HG02938 (cell line): ENCODE measurements at regions not wholly inside any gene's neighbourhood (a gene's known extent, or its start where the extent isn't known, plus 50 kb on each side); places are given as distances from the start of the nearest gene placed in this dataset.

ENCODE experiments used
- ATAC-seq: cut with Tn5 transposase; IDR thresholded peaks from one replicate; pipeline ENCODE4 v1.9.1; 2021; ENCODE audit warnings: mild to moderate bottlenecking, moderate library complexity; ENCODE audit not compliant: unreplicated experiment

DNA sequence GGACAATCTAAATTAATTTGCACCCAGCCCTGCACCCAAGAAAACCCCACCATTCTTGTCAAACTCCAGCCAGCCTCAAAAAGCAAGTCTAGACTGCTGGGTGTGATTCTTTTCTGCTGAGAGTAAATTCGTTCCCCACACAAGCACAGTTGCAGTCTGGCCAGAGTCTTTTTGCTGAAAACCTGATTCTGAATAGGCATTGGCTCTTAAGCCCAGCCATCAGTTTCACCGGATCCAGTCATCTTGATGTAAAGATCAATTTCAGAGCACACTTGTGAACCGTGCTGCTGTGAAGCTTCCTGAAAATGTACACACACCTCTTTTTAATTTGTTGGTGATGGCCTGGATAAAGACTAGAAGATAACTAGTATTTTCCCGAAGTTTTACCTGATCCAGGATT is 159.4 kb upstream of the GGTLC1 start:
- ATAC-seq: no peak

DNA sequence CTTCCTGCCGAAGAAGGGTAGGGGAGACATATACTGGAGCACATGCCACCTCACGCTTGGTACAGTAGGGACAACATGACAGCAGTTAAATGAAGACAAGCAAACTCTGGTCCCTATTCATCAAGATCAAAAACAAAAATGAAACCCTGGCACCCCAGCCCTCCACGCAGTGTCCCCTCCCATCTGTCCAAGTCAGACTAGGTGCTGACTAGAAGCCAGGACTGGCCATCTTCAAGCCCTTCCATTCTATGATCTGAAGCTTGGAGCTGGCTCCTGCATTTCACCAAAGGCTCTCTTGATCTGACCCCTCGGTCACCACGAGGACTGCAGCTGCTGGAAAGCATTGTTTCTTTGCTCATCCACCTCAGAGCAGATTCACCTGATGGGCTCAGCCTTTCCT is 158.9 kb upstream of the GGTLC1 start:
- no peak for ATAC-seq

DNA sequence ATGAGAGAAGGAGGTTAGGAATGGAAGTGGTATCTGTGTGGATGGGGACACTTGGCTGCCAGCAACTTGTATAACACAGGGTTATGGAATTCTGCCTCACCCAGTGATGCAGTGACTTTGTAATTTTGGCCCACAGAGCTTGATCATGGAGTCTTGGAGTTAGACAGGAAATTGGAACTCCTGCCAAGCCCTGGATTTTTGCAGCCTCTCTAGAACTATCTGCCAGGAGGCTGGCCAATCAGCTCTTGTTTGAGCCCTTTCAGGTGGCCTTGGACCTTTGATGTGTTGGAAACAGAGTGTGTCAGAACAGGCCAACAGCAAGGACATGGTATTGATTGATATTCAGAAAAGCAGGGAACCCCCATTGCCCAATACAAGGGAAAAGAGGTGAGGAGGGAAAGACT is 157.7 kb upstream of the GGTLC1 start:
- ATAC-seq: no peak

DNA sequence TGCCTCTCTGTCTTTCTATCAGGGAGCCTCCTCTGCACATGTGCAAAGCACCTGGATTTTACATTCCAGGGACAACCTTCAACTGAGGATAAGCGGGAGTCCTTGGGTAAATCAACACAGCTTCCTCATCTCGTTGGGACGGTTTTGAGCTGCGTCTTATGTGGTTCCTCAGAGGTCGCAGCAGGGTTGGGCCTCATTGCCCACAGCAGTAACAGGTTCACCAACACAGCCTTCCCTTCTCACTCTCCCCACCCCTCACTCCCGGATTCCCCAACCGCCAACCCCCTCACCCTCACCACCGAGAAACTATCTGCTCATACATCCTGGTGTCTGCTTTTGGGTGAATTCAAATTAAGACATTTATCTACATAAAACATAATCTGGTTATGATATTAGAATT is 155.8 kb upstream of the GGTLC1 start:
- ATAC-seq: no peak

DNA sequence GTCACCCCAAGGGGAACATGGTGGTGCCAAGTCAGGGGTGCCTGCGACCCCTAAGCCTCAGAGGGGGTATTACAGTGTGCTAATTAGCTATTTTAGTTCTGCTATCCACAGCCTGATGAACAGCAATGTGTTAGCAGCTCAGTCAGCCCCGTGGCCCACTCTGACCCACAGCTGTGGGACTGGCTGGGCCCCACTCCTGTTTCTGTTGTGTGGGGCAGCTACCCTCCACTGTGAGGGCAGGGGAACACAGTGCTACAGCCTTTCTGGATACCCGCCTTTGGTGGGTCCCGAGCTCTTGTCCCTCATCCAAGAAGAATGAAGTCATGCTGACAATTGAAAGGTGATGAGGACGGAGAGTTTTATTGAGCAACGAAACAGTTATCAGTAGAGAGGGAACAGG is 152.5 kb upstream of the GGTLC1 start:
- no peak for ATAC-seq

DNA sequence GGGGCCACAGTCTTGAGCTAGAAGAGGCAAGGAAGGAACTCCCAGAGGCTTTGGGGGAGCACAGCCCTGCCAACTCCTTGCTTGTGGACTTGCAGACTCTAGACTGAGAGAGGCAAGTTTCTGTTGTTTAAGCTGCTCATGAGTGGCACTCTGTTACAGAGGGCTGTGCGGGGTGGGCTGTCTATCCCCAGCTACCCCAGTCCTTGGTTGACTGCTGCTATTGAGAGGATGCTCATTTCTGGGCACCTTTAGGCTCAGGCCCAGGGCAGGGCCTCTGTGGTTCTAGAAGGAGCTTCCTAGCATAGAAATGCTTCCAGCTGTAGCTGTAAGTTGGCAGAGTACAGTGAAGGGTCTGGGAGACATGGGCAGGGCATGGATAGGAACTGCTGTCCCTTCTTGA is 151.3 kb upstream of the GGTLC1 start:
- no peak for ATAC-seq

DNA sequence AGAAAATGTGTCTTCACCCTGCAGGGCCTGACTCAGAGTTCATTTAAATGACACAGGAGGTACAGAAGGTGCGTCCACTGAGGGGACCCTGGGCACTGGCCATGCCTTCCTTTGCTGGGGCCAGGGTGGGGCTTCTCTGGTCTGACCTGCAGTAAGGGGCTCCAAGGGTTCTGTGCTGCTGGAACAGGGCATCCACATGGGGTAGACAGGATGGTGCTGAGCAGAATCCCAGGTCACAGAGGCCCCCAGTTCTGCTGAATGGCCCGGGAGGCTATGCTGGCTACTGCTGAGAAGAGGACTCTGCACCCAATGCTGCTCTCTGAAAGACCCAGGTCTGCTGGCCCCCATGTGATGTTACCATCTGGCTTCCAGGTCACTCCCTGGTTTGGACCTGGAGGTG is 150.4 kb upstream of the GGTLC1 start:
- ATAC-seq: no peak

DNA sequence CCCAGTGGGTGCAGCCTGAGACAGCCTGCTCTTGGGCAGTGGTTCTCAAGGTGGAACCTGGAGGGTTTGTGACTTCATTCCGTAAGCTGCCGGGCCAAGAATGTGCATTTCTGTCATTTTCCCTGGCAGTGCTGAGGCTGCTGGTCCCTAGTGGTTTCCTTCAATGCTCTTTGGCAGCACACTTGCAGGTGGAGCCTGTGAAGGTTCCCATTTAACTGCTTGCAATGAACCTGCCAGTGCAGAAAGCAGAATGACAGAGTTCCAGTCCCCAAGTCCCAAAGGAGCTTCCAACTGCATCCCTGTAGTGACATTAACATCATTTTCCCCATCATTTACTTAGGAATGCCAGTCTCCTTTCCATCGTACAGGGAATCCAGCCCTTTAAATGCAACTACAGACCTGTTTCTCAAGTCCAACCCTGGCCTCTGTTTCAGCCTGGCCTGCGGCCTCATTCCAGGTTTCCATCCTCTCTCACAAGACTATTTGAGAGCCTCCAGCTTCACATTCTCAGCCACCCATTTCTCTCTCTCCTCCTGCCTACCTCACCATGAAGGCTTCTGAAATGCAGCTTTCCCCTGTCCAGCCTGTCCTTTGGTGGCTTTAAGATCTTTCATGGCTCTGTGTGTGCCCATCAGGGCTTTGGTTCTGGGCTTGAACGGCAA is 149.7 kb upstream of the GGTLC1 start:
- no peak for ATAC-seq

DNA sequence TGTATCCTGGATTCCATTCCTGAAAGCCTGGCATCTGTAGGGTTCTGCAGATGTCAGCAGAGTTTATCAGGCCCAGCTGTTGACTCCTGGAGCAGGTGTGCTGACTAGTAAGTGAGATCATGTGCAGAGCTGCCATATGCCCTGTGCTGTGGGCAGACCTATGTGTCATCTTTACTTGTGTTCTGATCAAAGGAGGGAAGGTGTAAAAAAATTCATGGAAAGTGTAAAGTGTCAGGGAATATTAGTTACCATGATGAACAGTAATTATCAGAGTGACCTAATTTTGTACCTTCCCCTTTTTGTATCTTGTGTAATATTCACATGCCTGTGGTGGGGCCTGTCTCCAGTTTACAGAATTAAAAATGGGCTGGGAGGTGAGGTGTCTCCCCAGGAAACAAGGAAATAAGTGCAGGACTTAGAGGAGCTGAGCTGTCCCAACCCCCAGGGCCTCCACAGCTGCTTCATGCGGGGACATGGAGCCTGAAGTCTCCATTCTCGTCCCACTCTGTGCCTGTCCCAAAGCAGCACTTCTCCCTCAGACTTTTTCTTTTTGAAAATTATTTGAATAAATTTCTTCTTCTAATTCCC is 148.2 kb upstream of the GGTLC1 start:
- no peak for ATAC-seq

DNA sequence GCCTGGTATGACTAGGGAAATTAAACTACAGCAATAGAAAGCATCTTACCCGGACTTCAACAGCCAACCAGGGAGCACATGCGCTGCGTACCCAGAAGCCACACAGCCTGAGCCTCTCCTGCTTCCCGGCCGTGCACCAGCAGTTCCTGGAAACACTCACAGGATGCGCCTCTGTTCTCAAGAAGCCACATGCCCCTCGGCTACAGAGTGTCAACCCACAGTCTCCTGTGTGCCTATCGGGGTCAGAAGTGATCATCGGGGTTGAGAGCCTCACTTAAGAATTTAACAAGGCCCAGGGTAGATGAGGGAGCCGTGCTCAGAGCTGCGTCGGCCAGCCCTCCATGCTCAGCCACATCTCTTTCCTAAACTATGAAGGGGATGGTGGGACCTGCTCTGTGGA is 147.2 kb upstream of the GGTLC1 start:
- no peak for ATAC-seq

DNA sequence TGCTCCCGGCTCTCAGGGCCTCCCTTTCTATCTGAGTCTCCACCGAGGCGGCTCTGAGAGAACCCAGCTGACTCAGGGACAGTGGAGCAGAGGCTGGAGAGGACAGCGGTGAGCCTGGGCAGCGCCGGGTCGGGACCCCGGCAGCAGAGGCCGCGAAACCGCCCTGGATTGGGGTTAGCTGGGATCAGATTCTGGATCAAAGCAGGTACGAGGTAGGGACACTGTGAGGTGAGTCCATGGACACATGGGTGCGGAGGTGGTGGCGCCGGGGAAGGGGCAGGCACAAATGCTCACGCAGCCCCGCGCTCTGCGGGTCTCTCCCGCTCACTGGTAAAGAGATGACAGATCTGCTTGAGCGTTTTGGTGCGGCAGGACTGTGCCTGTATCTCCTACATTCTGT is 146.4 kb upstream of the GGTLC1 start:
- no peak for ATAC-seq

DNA sequence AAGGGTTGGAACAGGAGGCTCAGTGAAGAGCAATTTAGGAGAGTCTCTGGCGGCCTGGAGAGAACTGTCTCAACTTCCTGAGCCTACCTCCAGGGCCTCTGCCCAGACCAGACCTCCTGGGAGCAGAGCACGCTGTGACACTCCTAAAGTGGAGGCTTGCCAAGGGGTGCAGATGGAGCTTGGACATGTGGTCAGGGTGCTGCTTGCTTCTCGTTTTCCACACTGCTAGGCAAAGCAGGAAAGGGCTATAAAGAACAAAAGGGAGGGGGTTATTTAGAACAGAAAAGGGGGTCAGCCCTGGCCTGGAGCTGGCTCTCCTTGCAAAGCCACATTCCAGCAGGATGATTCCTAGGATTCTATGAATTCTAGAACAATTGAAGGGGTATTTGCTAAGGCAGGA is 145.7 kb upstream of the GGTLC1 start:
- no peak for ATAC-seq

DNA sequence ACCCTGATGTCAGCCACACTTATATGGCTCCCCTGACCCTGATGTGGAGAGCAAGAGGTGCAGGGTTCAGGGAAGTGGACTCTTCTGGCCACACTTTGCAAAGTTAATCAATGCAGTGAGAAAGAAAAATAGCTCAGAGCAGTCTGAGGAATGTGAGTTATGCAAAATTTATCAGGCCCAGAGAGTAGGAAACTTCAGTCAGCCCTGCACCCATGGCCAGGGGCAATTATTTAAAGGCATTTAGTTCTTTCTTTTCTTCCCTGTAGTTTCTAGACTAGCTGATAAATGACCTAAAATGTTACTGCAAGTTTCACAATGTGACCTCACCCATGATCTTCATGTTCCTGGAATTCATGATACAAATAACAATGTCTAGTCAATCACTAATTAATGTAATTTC is 143.7 kb upstream of the GGTLC1 start:
- no peak for ATAC-seq

DNA sequence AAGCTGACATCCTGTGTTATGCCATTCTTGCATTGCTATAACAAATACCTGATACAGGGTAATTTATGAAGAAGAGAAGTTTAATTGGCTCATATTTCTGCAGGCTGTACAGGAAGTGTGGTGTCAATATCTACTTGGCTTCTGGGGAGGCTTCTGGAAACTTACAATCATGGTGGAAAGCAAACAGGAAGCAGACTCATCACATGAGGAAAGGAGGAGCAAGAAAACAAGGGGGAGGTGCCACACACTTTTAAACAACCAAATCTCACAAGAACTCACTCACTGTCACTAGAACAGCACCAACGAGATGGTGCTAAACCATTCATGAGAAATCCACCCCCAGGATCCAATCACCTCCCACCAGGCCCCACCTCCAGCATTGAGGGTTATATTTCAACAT is 143.1 kb upstream of the GGTLC1 start:
- no peak for ATAC-seq

DNA sequence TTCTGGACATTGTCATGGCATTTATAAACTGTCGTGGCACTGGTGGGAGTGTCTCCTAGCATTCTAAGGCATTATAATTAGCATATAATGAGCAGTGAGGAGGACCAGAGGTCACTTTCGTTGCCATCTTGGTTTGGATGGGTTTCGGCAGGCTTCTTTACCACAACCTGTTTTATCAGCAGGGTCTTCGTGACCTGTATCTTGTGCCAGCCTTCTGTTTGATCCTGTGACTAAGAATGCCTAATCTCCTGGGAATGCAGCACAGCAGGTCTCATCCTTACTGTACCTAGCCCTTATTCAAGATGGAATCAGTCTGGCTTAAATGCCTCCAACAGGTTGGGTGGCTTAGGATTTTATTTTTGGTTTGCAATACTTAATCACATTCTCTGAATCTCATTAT is 142.7 kb upstream of the GGTLC1 start:
- no peak for ATAC-seq

DNA sequence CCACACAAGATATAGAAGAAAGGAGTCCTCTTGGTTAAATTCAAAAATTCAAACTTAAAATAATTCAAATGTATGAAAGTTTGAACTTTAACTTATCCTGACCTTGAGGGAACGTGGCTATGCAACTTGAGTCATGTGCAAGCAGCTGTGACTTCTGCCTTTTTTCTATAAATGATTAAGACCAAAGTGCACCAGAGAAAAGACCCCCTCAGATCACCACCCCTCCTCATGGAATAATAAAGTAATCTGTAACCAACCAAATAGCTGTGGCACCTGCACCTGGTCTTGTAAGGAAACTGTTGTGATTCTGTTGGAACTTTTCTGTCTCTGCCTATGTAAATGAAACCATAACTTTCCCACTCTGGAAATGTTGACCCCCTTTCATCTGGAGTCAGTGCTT is 141.1 kb upstream of the GGTLC1 start:
- ATAC-seq: no peak

DNA sequence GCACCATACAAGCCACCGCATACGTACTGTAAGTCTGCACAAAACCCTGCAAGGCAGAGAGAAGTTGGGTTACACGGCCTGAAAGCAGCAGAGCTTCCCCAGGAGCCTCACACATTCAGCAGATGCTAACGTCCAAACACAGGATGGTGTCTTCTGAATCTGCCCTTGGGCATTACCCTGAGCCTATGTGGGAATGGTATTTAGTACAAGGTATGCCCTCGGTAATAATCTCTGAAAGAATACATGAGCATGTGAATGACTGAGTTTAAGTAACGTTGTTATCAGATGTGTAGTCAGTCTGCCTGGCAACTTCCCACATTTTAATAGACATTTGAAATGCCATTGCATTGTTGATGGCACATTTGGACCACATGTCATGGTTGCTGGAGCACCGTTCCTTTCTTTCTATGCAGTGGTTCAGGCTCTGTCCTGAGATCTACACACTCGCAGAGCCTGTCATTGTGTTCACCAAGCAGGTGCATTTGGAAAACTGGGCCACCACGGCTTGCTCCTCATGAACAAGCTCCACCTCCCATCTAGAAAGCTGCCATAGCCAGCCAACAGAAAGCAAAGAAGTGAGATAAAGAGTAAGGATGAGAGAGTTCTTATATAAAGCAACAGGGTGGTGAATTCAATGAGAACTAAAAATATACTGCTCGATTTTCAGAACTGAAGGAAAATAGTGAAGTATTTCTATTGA is 136.5 kb upstream of the GGTLC1 start:
- no peak for ATAC-seq

DNA sequence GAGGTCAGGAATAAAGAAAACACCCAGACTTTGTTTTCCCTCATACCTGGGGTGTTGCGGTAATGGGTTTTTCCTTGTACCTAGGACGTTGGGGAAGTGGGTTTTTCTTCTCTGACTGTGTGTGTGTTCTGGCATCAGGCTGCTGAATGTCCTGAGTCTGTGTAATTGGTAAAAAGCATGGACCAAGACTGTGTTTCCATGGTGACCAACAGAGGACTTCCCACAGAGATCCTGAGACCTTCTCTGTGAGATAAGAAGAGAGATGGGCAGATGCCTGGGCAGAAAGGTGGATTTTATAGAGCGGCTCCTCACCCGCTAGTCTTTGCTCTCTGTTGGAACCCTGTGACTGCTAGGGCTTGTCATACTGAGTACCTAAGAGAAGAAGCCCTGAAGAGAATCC is 135.4 kb upstream of the GGTLC1 start:
- ATAC-seq: no peak

DNA sequence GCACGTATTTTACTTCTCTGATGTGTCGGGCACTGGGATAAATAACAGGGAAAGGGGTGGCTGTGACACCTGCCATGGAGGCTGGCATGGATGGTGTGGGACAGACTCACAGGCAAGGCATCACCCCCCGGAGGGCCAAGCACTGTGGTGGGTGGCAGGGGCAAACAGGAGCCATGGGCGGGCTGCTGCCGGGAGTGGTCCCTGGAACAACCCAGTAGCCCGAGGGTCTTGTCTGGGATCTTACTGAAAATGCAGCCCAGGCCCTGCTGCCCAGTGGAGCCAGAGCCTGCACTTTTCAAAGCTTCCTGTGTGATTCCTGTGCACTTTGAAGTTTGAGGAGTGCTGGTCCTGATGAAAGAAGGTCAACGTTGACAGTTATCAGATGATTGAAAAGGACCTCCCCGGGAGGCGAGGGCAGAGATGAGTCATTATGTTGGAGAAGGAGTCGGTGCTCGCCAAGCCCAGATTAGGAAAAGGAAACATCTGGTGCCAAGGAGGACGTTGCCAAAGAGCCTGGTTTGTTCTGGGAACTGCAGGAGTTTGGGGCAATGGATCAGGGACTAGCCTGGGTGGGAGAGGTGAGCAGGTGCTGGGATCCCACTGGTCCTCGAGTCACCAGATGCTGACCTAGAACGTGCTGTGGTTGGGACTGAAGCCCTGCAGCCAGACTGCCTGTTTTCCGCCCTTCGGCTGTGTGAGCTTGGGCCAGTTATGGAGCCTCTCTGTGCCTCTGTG is 130.0 kb upstream of the GGTLC1 start:
- ATAC-seq: no peak

DNA sequence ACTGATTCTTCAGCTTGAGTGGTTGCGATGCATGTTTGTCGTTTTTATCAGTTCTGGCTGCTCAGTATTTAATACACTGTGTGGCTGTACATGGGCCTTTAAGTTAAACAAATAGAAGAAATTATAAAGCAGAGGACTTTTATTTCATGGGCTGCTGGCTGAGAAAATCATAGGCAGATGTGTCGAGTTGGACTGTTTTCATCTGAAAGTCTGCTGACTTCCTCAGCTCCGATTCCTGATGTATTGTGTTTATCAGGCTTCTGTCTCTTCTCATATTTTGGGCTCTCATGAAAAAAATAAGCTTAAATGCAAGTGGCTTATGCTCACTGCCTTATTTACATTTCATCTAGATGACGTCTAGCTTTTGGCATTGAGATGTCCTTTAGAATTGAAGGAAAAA is 129.5 kb upstream of the GGTLC1 start:
- no peak for ATAC-seq

DNA sequence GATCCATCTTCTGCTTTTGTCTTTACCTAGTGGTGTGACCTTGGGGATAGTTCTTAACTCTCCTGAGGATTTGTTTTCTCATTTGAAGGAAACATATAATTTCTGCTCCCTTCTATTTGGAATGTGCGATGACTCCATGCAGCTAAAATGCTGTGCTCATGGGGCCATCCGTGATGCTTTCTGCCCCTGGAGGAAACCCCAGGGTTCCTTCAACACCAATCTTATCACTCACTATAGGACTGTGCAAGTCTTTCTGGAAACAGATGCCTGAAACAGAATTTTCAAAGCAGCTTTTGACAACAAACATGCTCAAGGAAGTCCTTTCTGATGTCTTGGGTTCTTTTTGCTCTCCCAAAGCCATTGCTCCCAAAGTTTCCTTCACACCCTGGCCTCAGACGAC is 128.8 kb upstream of the GGTLC1 start:
- no peak for ATAC-seq

DNA sequence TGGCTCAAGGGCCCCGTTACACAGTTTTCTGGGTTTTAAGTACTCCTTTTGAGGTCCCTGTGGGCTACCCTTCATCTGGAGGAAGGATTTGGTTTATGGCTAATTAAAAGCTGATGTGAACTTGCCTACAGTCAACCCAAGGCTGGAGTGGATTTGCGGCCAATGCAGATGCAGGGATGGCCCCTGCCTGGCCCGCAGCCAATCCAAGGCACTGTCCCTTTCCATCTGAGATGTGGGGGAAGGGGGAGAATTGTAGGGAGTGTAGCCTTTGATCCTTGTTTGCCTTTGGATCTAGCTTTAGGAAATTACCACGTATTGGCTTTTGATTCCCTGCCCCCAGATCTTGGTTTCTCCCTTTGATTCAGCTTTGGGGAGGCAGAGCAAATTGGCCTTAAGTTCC is 128.0 kb upstream of the GGTLC1 start:
- no peak for ATAC-seq
